H9 (cell line): ENCODE measurements at regions not wholly inside any gene's neighbourhood (a gene's known extent, or its start where the extent isn't known, plus 50 kb on each side); places are given as distances from the start of the nearest gene placed in this dataset.

ENCODE experiments used
- DNase-seq: peaks from one replicate; pipeline ENCODE4 v3.0.0-alpha.2; 2017
- H2AFZ ChIP-seq: one replicate; pipeline ENCODE4 v1.6.1; 2013; ENCODE audit warnings: mild to moderate bottlenecking, low read length, control low read depth, moderate library complexity
- H2AK5ac ChIP-seq: 2 replicates; pipeline ENCODE4 v1.6.1; 2013; ENCODE audit warnings: low read length, control low read depth, mixed read lengths; ENCODE audit not compliant: insufficient read length
- H2BK120ac ChIP-seq: one replicate; pipeline ENCODE4 v1.6.1; 2013; ENCODE audit warnings: low read depth, mild to moderate bottlenecking, low read length, control low read depth, inconsistent platforms; ENCODE audit not compliant: poor library complexity, severe bottlenecking
- H2BK12ac ChIP-seq: 2 replicates; pipeline ENCODE4 v1.6.1; 2013; ENCODE audit warnings: low read length, control low read depth, mixed read lengths, low read depth; ENCODE audit not compliant: insufficient read length
- H2BK15ac ChIP-seq: 2 replicates; pipeline ENCODE4 v1.6.1; 2013; ENCODE audit warnings: low read depth, low read length, control low read depth
- H2BK20ac ChIP-seq: one replicate; pipeline ENCODE4 v1.6.1; 2013; ENCODE audit warnings: low read depth, mild to moderate bottlenecking, low read length, control low read depth, inconsistent platforms; ENCODE audit not compliant: poor library complexity, severe bottlenecking
- H2BK5ac ChIP-seq: 2 replicates; pipeline ENCODE4 v1.6.1; 2013; ENCODE audit warnings: low read length, control low read depth, mixed read lengths; ENCODE audit not compliant: insufficient read length
- H3K14ac ChIP-seq: 2 replicates; pipeline ENCODE4 v1.6.1; 2013; ENCODE audit warnings: low read length, control low read depth; ENCODE audit not compliant: insufficient read depth
- H3K18ac ChIP-seq: 2 replicates; pipeline ENCODE4 v1.6.1; 2013; ENCODE audit warnings: low read depth, mild to moderate bottlenecking, mixed read lengths, low read length, control low read depth; ENCODE audit not compliant: insufficient read length
- H3K23ac ChIP-seq: 2 replicates; pipeline ENCODE4 v1.6.1; 2013; ENCODE audit warnings: low read length, control low read depth, mixed read lengths, low read depth; ENCODE audit not compliant: insufficient read length
- H3K23me2 ChIP-seq: 2 replicates; pipeline ENCODE4 v1.6.1; 2013; ENCODE audit warnings: low read depth, mild to moderate bottlenecking, mixed read lengths, low read length, control low read depth; ENCODE audit not compliant: insufficient read length, poor library complexity, severe bottlenecking
- H3K27ac ChIP-seq: 2 replicates; pipeline ENCODE4 v1.5.1; 2013; ENCODE audit warnings: low read length, control low read depth, mixed read lengths, low read depth; ENCODE audit not compliant: insufficient read length
- H3K27me3 ChIP-seq: 2 replicates; pipeline ENCODE4 v1.6.1; 2013; ENCODE audit warnings: low read length, control low read depth, inconsistent platforms; ENCODE audit not compliant: insufficient read depth
- H3K4ac ChIP-seq: 2 replicates; pipeline ENCODE4 v1.6.1; 2013; ENCODE audit warnings: low read depth, mild to moderate bottlenecking, control low read depth, inconsistent platforms, low read length, moderate library complexity
- H3K4me1 ChIP-seq: 2 replicates; pipeline ENCODE4 v1.6.1; 2013; ENCODE audit warnings: low read length, control low read depth, inconsistent platforms; ENCODE audit not compliant: insufficient read depth
- H3K4me2 ChIP-seq: 2 replicates; pipeline ENCODE4 v1.6.1; 2013; ENCODE audit warnings: low read length, control low read depth, mixed read lengths; ENCODE audit not compliant: insufficient read length, insufficient read depth
- H3K56ac ChIP-seq: 2 replicates; pipeline ENCODE4 v1.6.1; 2013; ENCODE audit warnings: low read depth, mild to moderate bottlenecking, mixed read lengths, low read length, control low read depth; ENCODE audit not compliant: insufficient read length
- H3K79me1 ChIP-seq: 2 replicates; pipeline ENCODE4 v1.6.1; 2013; ENCODE audit warnings: low read depth, mild to moderate bottlenecking, moderate library complexity, low read length, control low read depth, inconsistent platforms; ENCODE audit not compliant: insufficient read depth, poor library complexity, severe bottlenecking
- H3K79me2 ChIP-seq: 2 replicates; pipeline ENCODE4 v1.6.1; 2013; ENCODE audit warnings: low read length, control low read depth, inconsistent platforms; ENCODE audit not compliant: insufficient read depth
- H3K9ac ChIP-seq: 2 replicates; pipeline ENCODE4 v1.6.1; 2013; ENCODE audit warnings: low read length, control low read depth, mixed read lengths; ENCODE audit not compliant: insufficient read length; ENCODE audit errors: extremely low read depth
- H3K9me3 ChIP-seq: one replicate; pipeline ENCODE4 v1.6.1; 2013; ENCODE audit warnings: low read depth, low read length, inconsistent platforms; ENCODE audit not compliant: control insufficient read depth
- H3T11ph ChIP-seq: one replicate; pipeline ENCODE4 v1.6.1; 2013; ENCODE audit warnings: mild to moderate bottlenecking, low read length, control low read depth, inconsistent platforms
- H4K20me1 ChIP-seq: one replicate; pipeline ENCODE4 v1.6.1; 2013; ENCODE audit not compliant: control insufficient read depth, insufficient read length, insufficient read depth
- H4K5ac ChIP-seq: 2 replicates; pipeline ENCODE4 v1.6.1; 2013; ENCODE audit warnings: low read depth, mild to moderate bottlenecking, mixed read lengths, low read length, control low read depth; ENCODE audit not compliant: insufficient read length
- H4K8ac ChIP-seq: replicated peaks from 2 replicates; pipeline ENCODE4 v1.6.1; 2013; ENCODE audit warnings: low read length, control low read depth, mixed read lengths, low read depth; ENCODE audit not compliant: insufficient read length
- H4K91ac ChIP-seq: 2 replicates; pipeline ENCODE4 v1.6.1; 2013; ENCODE audit warnings: low read depth, mild to moderate bottlenecking, moderate library complexity, mixed read lengths, low read length, control low read depth; ENCODE audit not compliant: insufficient read length
- H3K27ac Mint-ChIP-seq, 3 experiments: 2 replicates in 2 of 3; 3 replicates in 1 of 3; pipeline ENCODE4 v1.8.0; 2020 to 2021; ENCODE audit warnings: mixed read lengths in 3 of 3, mild to moderate bottlenecking in 1 of 3, moderate library complexity in 1 of 3
- H3K27me3 Mint-ChIP-seq: 2 replicates; pipeline ENCODE4 v1.8.0; 2021; ENCODE audit warnings: low read depth, mild to moderate bottlenecking, moderate library complexity, mixed read lengths
- H3K36me3 Mint-ChIP-seq, 3 experiments: 2 replicates in 2 of 3; 3 replicates in 1 of 3; pipeline ENCODE4 v1.8.0; 2020 to 2021; ENCODE audit warnings: low read depth in 3 of 3, mixed read lengths in 3 of 3; ENCODE audit not compliant: insufficient read depth in 1 of 3
- H3K4me1 Mint-ChIP-seq, 2 experiments: 2 replicates each; pipeline ENCODE4 v1.8.0; 2020; ENCODE audit warnings: mixed read lengths in 2 of 2
- H3K4me3 Mint-ChIP-seq, 2 experiments: 2 replicates in 1 of 2; 3 replicates in 1 of 2; pipeline ENCODE4 v1.8.0; 2020 to 2021; ENCODE audit warnings: mild to moderate bottlenecking in 2 of 2, mixed read lengths in 2 of 2, moderate library complexity in 1 of 2
- H3K9me3 Mint-ChIP-seq, 2 experiments: 2 replicates in 1 of 2; 3 replicates in 1 of 2; pipeline ENCODE4 v1.8.0; 2020; ENCODE audit warnings: mild to moderate bottlenecking in 2 of 2, mixed read lengths in 2 of 2, moderate library complexity in 1 of 2
- CTCF ChIP-seq: fragments of 200-600 bp; sonication (generic); conservative IDR thresholded peaks from 3 replicates; pipeline ENCODE4 v1.8.0; 2021; ENCODE audit warnings: antibody characterized with exemption, mild to moderate bottlenecking
- WGBS: extraction: QIAGEN DNeasy Blood & Tissue Kit; methylation state at CpG from one replicate; pipeline ENCODE4 v1.1.7; 2013; ENCODE audit warnings: missing lambda C conversion rate, low lambda C conversion rate, mixed read lengths; ENCODE audit not compliant: insufficient read length; ENCODE audit errors: extremely low coverage; 5-methylcytosine and 5-hydroxymethylcytosine counted together

- no peaks in the 10 kb centered on the region for H3K4me1 ChIP-seq
- H3K27me3 ChIP-seq, result no peaks in the 10 kb centered on the region
- no peak overlapping the region for H4K91ac ChIP-seq
- no peaks in the 10 kb centered on the region for H3K79me2 ChIP-seq
- H2BK20ac ChIP-seq, result no peak overlapping the region
- no peak overlapping the region for H2BK5ac ChIP-seq
- H2BK120ac ChIP-seq, result no peak overlapping the region
- H2BK12ac ChIP-seq, result no peak overlapping the region
- no peak overlapping the region for H3K4ac ChIP-seq
- no peak overlapping the region for H2AK5ac ChIP-seq
- Mint-ChIP-seq H3K9me3 (peaks cover 0 to 6% of the 10 kb centered on the region in 2 experiments; a peak in 2 of 5 replicates), H3K36me3 (no peaks in the 10 kb centered on the region; a peak in 1 of 7 replicates), H3K27ac (no peak overlapping the region), H3K4me1 (peaks cover 11 to 12% of the 10 kb centered on the region in 2 experiments), H3K27me3 (peaks cover 3% of the 10 kb centered on the region), H3K4me3 (no peak overlapping the region)
- H3K4me2 ChIP-seq, result no peak overlapping the region
- TF ChIP-seq CTCF, result no peak
- no peaks in the 10 kb centered on the region for H4K20me1 ChIP-seq
- H2BK15ac ChIP-seq, result no peak overlapping the region
- H3T11ph ChIP-seq, result no peak overlapping the region
- WGBS, result no CpG with 5 or more reads among the region's 2 CpGs
- no peak overlapping the region for H3K18ac ChIP-seq
- no peak overlapping the region for H3K14ac ChIP-seq
- no peak overlapping the region for H3K27ac ChIP-seq
- no peak overlapping the region for H4K5ac ChIP-seq
- H3K23me2 ChIP-seq, result no peaks in the 10 kb centered on the region
- DNase-seq, result no peak
- no peak overlapping the region for H4K8ac ChIP-seq
- H3K9ac ChIP-seq, result no peak overlapping the region
- H2AFZ ChIP-seq, result no peak overlapping the region
- H3K79me1 ChIP-seq, result no peaks in the 10 kb centered on the region
- H3K9me3 ChIP-seq, result no peaks in the 10 kb centered on the region
- no peak overlapping the region for H3K23ac ChIP-seq
- H3K56ac ChIP-seq, result no peak overlapping the region
These were observed 172.4 kb downstream of the EMP1 start for GRCh38 chr12:13368971-13369370.
